ENCODE measurements at regions not wholly inside any gene's neighbourhood (a gene's known extent, or its start where the extent isn't known, plus 50 kb on each side); places are given as distances from the start of the nearest gene placed in this dataset.

DNA sequence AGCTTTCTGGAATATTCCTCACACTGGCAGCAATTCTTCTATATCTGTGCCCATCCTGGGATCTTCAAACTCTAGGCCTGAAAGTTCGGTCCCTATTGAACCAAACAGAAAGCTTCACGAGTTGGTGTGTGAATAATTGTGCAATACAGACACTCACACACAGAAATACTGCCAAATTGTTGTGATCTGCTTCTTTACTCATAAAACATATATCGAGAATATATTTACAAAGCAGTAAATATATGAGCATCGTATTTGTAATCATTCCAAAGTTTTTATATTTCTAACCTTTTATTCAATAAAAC lies 56.6 kb upstream of the BEX4 start:
- TF ChIP-seq, protein P1, sequence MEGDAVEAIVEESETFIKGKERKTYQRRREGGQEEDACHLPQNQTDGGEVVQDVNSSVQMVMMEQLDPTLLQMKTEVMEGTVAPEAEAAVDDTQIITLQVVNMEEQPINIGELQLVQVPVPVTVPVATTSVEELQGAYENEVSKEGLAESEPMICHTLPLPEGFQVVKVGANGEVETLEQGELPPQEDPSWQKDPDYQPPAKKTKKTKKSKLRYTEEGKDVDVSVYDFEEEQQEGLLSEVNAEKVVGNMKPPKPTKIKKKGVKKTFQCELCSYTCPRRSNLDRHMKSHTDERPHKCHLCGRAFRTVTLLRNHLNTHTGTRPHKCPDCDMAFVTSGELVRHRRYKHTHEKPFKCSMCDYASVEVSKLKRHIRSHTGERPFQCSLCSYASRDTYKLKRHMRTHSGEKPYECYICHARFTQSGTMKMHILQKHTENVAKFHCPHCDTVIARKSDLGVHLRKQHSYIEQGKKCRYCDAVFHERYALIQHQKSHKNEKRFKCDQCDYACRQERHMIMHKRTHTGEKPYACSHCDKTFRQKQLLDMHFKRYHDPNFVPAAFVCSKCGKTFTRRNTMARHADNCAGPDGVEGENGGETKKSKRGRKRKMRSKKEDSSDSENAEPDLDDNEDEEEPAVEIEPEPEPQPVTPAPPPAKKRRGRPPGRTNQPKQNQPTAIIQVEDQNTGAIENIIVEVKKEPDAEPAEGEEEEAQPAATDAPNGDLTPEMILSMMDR (IDR thresholded peaks at IDR 0.05 in 4 of 5, conservative IDR thresholded peaks at IDR 0.05 in 1 of 5): no peak
- no peak for TF ChIP-seq POLR2A (IDR thresholded peaks at IDR 0.05)

Data from gastrocnemius medialis (tissue), 4 donors.